Stimulated activated CD4-positive, alpha-beta T cell treated with anti-CD3 and anti-CD28 coated beads, Interleukin-1b, Interleukin-23, amount 100 ng/mL, for 1 hour (primary cell): ENCODE measurements at regions not wholly inside any gene's neighbourhood (a gene's known extent, or its start where the extent isn't known, plus 50 kb on each side); places are given as distances from the start of the nearest gene placed in this dataset.

Source experiments
- DNase-seq, 2 donors: peaks; one replicate each; pipeline ENCODE4 v3.0.0-alpha.2; 2020; ENCODE audit warnings: low read depth in 2 of 2

GRCh38 chr5:167453246-167454030 lies 838.0 kb upstream of the WWC1 start:
- DNase-seq = no peak

DNA sequence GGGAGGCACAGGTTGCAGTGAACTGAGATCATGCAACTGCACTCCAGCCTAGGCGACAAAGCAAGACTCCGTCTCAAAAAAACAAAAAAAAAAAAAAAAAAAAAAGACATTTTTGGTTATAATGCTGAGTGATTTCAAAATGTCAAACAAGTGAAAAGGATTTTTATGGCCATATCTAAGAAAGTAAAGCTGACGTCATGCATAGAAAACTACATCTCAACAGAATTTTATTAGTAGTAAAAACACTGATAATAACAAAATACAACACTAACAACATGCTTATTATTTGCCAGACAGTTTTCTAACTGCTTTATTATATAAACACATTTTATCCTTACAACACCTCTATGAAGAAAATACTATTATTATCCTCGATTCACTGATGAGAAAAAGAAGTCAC lies 833.0 kb upstream of the WWC1 start:
- DNase-seq = no peak

DNA sequence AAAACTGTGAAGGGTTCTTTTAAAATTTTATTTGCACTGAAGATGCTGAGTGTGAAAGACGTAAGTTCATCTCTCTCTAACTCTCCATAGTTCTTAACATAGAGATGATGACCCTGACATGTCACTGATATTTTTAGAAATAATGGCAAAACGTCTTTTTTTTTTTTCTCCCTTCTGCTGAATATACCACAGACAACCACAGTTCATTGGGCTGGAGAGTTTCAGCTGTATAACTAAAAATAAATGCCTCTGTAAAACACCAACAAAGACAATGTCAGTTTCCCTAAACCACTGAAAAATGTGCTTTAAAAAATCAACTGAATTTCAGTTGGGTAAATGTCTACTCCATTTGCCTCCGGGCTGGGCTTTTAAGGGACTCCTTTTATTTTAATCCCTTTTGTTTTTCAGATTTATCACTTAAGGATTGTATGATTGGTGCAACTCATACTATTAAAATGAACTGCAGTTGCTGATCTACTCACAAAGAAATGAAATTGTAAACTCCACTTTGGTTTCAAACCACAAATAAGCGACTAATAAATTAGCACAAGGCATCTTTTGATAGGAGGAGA lies 830.9 kb upstream of the WWC1 start:
- DNase-seq = no peak

DNA sequence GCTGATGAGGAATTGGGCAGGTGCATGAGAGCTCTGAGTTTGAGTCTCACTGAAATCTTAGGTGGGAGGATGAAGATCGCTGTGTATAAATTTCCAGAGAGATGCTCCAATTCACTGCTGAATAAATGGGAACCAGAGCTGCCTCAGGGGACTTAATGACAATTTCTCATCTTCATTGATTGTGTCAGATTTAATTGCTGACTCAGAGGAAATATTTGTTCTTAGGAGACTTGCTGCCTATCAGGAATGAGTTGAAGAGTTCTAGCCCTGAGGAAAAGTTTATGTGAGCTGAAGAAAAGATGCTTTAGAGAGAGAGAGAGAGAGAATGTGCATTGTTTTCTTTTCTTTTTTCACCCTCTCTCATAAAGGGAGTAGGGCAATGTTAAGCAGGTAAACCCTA lies 827.5 kb upstream of the WWC1 start:
- DNase-seq = no peak

GRCh38 chr5:167466992-167467391 lies 824.5 kb upstream of the WWC1 start:
- DNase-seq = no peak

GRCh38 chr5:167472566-167473108 lies 818.8 kb upstream of the WWC1 start:
- no peak for DNase-seq

GRCh38 chr5:167478188-167478587 lies 813.3 kb upstream of the WWC1 start:
- DNase-seq = no peak

GRCh38 chr5:167479779-167480178 lies 811.7 kb upstream of the WWC1 start:
- no peak for DNase-seq

GRCh38 chr5:167481345-167481744 lies 810.1 kb upstream of the WWC1 start:
- no peak for DNase-seq

DNA sequence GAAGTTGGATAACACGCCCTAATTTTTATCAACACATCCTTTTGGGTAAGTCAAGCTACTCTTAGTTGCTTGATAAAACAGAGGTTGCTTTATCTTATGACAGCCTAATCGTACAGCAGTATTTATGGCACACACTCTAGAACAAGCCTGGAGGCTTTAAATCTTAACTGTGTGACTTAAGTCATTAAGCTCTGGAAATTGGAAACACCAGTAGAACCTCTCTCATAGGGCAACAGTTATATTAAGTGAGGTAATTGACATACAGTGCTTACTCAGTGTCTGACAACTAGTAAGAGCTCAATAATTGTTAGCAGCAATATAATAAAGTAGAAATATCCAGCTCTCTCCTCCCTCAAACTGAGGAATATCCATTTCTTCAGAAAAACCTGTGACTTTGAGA lies 808.9 kb upstream of the WWC1 start:
- DNase-seq = no peak

DNA sequence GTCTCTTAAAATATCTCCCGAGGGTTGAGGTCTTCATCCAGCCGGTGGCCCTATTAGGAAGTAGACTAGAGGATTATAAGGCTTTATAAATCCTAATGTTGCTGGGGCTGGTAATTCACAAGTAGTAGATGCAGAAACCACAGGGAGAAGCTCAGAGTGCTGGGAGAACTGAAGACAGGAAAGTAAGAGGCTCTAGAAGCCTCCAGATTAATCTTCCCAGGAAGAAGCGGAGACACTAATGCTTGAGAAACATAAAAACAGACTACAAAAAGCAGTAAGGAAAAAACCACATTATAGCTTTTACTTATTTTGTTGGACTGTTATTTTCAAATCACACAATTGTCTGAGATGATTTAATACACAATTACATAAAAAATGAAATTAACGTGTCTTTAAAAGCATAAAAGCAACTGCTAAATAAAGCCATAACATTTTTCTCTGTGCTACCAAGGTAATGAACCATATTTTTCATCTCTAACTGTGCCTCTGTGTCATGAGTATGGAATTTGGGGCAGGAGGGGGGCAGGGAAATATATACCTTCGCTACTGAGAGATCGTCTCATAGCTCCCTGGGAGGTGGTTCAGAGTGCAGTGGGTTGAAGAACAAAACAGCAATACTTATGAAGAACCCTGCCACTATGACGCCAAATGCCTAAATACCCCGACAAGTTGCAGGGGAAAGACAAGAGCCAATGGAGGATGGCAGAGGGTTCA lies 806.2 kb upstream of the WWC1 start:
- DNase-seq = no peak

DNA sequence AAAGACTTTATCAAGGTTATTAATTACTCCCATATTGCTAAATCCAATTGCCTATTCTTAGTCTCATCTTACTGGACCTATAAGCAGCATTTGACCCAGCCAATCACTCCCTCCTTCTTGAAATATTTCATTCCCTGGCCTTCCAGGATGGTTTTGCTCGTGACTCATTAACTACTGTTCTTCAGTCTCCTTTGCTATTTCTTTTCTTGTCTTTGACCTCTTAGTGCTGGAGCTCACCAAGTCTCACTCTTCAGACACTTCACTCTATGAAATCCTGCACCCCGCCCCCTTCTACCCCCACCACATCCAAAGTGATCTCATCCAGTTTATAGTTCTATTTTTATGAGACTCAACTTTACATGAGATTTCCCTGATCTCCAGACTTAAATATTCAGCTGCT lies 803.1 kb upstream of the WWC1 start:
- no peak for DNase-seq

- no peak for DNase-seq
These were observed 802.2 kb upstream of the WWC1 start for GRCh38 chr5:167489202-167489601.

DNA sequence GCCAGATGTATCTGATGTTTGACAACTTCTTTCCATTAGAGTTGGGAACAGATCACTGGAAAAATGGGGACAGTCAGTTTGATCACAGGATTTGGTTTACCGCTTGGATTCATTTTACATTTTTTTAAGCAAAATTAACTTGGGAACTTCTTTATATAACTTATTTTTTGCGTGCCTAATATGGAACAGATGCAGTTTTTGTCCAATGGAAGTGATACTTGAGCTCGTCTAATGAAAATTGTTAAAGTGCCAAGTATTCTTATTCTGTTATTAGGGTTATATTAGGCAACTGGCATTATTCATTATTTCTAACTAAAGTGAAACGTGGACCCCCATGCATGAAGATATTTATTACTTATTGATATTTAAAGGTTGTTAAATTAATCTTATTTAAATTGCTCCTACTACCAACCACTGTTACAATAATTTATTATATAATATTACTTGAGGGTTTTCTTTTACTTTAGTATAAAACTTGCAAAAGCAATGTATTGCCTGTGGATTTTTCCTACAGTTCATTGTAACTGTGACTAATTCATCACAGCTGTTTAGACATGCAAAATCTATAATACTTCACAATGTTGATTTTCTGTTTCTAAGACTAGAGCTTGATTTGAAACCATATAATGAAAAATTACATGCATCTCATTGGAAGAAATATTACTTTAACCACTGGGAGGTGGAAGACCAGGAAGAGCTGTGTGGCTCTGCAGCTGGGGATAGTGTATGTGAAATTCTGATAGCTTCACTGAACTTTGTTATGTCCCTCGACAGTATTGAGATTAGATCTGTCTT lies 787.3 kb upstream of the WWC1 start:
- DNase-seq = no peak

GRCh38 chr5:167507463-167508233 lies 783.8 kb upstream of the WWC1 start:
- DNase-seq = no peak

GRCh38 chr5:167509076-167509475 lies 782.4 kb upstream of the WWC1 start:
- no peak for DNase-seq

- no peak for DNase-seq
These were observed 780.2 kb upstream of the WWC1 start for GRCh38 chr5:167511276-167511675.

- no peak for DNase-seq
These were observed 779.3 kb upstream of the WWC1 start for GRCh38 chr5:167512111-167512510.

- no peak for DNase-seq
These were observed 778.1 kb upstream of the WWC1 start for GRCh38 chr5:167513381-167513780.

DNA sequence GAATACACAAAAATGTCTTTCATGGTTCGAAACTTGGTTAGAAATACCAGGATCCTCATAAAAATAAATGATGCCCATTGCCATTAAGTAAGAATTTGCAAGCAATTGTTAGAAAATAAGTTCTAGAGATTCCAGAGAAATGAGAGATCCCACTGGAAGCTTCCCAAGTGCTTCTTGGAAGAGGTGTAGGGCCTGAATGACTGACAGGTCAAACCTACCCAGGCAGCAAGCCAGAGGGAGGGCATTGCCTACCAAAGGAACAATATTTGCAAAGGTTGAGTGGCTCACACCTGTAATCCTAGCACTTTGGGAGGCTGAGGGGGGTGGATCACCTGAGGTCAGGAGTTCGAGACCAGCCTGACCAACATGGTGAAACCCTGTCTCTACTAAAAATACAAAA lies 777.0 kb upstream of the WWC1 start:
- DNase-seq = no peak

- no peak for DNase-seq
These were observed 766.4 kb upstream of the WWC1 start for GRCh38 chr5:167525004-167525403.
